K562 (cell line): ENCODE measurements at regions not wholly inside any gene's neighbourhood (a gene's known extent, or its start where the extent isn't known, plus 50 kb on each side); places are given as distances from the start of the nearest gene placed in this dataset.

ENCODE experiments used
- ATAC-seq: fragments of 200-7000 bp; cut with Tn5 transposase; 3 replicates; pipeline ENCODE4 v1.9.1; 2020; ENCODE audit warnings: moderate library complexity
- BruUV-seq: library from RNA; stranded (reverse); fragments of 400-500 nt; replicated peaks from 2 replicates; lab custom pipeline; 2021; lab: Mats Ljungman, UMichigan
- CTCF ChIA-PET: fragments of 300-600 bp; formaldehyde crosslinking; extraction: SDS; loops from one replicate; lab custom pipeline; 2021; ENCODE audit warnings: low intra/inter-chr PET ratio; lab: Yijun Ruan, JAX
- POLR2A ChIA-PET: fragments of 300-600, 350-650 bp; sonication (Branson Sonifier 250); formaldehyde crosslinking; extraction: SDS; loops from one replicate; lab custom pipeline; 2021; ENCODE audit warnings: antibody characterized with exemption, inconsistent platforms; lab: Yijun Ruan, JAX
- DNase-seq, 4 experiments: peaks; one replicate each; pipeline versions ENCODE4 v3.0.0 to v3.0.0-alpha.2; 2011 to 2018; ENCODE audit warnings: low spot score in 3 of 4, mixed read lengths in 3 of 4; ENCODE audit errors: extremely low read depth in 1 of 4
- FAIRE-seq: peaks from 2 replicates; lab custom pipeline; 2011; peaks lifted over from hg19 to GRCh38; lab: Jason Lieb, UNC
- H2AFZ ChIP-seq: 2 replicates; pipeline ENCODE4 v1.6.0; 2011; ENCODE audit warnings: low read depth, low read length, control low read depth, inconsistent platforms
- H3K27ac ChIP-seq: fragments of 200-600 bp; 3 replicates; pipeline ENCODE4 v1.8.0; 2011; ENCODE audit warnings: low read depth, mild to moderate bottlenecking, control low read depth, inconsistent platforms, low read length, moderate library complexity, mixed read lengths; ENCODE audit errors: extremely low read depth
- H3K27me3 ChIP-seq, 2 experiments: fragments of 300-600 bp in 1 of 2; 2 replicates in 1 of 2; 3 replicates in 1 of 2; pipeline versions ENCODE4 v1.6.0 to v1.8.0; 2011; ENCODE audit warnings: inconsistent platforms in 2 of 2, low read length in 2 of 2, mild to moderate bottlenecking in 1 of 2, mixed read lengths in 1 of 2, moderate library complexity in 1 of 2; ENCODE audit not compliant: control insufficient read depth in 2 of 2, insufficient read depth in 2 of 2
- H3K36me3 ChIP-seq: fragments of 300-600 bp; 3 replicates; pipeline ENCODE4 v1.8.0; 2011; ENCODE audit warnings: mild to moderate bottlenecking, low read length, inconsistent platforms; ENCODE audit not compliant: control insufficient read depth, insufficient read depth
- H3K4me1 ChIP-seq, 2 experiments: fragments of 200-600 bp in 1 of 2; replicated peaks in 1 of 2; 2 replicates in 1 of 2; 3 replicates in 1 of 2; pipeline versions ENCODE4 v1.5.1 to v1.8.0; 2011; ENCODE audit warnings: inconsistent platforms in 2 of 2, low read length in 2 of 2, mild to moderate bottlenecking in 1 of 2, mixed read lengths in 1 of 2, moderate library complexity in 1 of 2; ENCODE audit not compliant: control insufficient read depth in 2 of 2, insufficient read depth in 2 of 2
- H3K4me2 ChIP-seq: 2 replicates; pipeline ENCODE4 v1.6.1; 2011; ENCODE audit warnings: low read length, control low read depth, inconsistent platforms, mixed read lengths; ENCODE audit not compliant: insufficient read depth
- H3K4me3 ChIP-seq: fragments of 200-600 bp; sonication (generic), shearing (Covaris generic); 2 replicates; pipeline ENCODE4 v1.5.1; 2016; ENCODE audit warnings: control low read depth, inconsistent platforms
- H3K79me2 ChIP-seq: fragments of 200-600 bp; 3 replicates; pipeline ENCODE4 v1.8.0; 2011; ENCODE audit warnings: low read length, inconsistent platforms; ENCODE audit not compliant: control insufficient read depth, insufficient read depth
- H3K9ac ChIP-seq, 2 experiments: 2 replicates each; pipeline versions ENCODE4 v1.6.0 to v1.6.1; 2011; ENCODE audit warnings: low read depth in 2 of 2, low read length in 2 of 2, control low read depth in 1 of 2, inconsistent platforms in 1 of 2, mild to moderate bottlenecking in 1 of 2, mixed read lengths in 1 of 2; ENCODE audit not compliant: insufficient read depth in 1 of 2
- H3K9me1 ChIP-seq: one replicate; pipeline ENCODE4 v1.6.0; 2011; ENCODE audit warnings: inconsistent platforms, mild to moderate bottlenecking, low read length, moderate library complexity; ENCODE audit not compliant: control insufficient read depth, insufficient read depth
- H3K9me3 ChIP-seq: replicated peaks from 2 replicates; pipeline ENCODE4 v1.5.1; 2011; ENCODE audit warnings: low read depth, low read length, inconsistent platforms; ENCODE audit not compliant: control insufficient read depth, insufficient read depth
- H4K20me1 ChIP-seq: replicated peaks from 2 replicates; pipeline ENCODE4 v1.6.1; 2011; ENCODE audit warnings: low read length, inconsistent platforms, mixed read lengths; ENCODE audit not compliant: control insufficient read depth, insufficient read depth
- BCOR ChIP-seq: fragments of 450-650 bp; IDR thresholded peaks from 2 replicates; pipeline ENCODE4 v1.6.1; 2016
- E2F4 ChIP-seq: sonication (generic); formaldehyde crosslinking; IDR thresholded peaks from 2 replicates; pipeline ENCODE4 v1.8.0; 2022; ENCODE audit warnings: mild to moderate bottlenecking, low read depth, missing genetic modification reagents
- GTF2E2 ChIP-seq: fragments of 200-800 bp; sonication (Bioruptor generic); IDR thresholded peaks from 2 replicates; pipeline ENCODE4 v1.6.1; 2016; ENCODE audit warnings: missing genetic modification characterization, missing compliant biosample characterization
- MCM2 ChIP-seq: fragments of 450-650 bp; IDR thresholded peaks from 2 replicates; pipeline ENCODE4 v1.6.1; 2017; ENCODE audit warnings: low read depth, mild to moderate bottlenecking
- MYNN ChIP-seq, 2 experiments: sonication (generic); formaldehyde crosslinking in 1 of 2; IDR thresholded peaks; 2 replicates each; pipeline versions ENCODE4 v1.5.0 to v1.6.1; 2016 to 2020; ENCODE audit warnings: antibody characterized with exemption in 1 of 2, missing genetic modification reagents in 1 of 2
- NR2F6 ChIP-seq: fragments of 450-650 bp; formaldehyde crosslinking; IDR thresholded peaks from 2 replicates; pipeline ENCODE4 v1.4.0; 2020; ENCODE audit warnings: mild to moderate bottlenecking
- OTX1 ChIP-seq: fragments of 450-650 bp; formaldehyde crosslinking; IDR thresholded peaks from 2 replicates; pipeline ENCODE4 v1.4.0; 2022; ENCODE audit warnings: mild to moderate bottlenecking
- SRF ChIP-seq, 2 experiments: fragments of 250-450, 450-650 bp in 1 of 2; sonication (Bioruptor Pico) in 1 of 2; sonication (generic) in 1 of 2; formaldehyde crosslinking; IDR thresholded peaks; 2 replicates each; pipeline versions ENCODE4 v1.5.0 to v1.5.1; 2020 to 2022; ENCODE audit warnings: mild to moderate bottlenecking in 1 of 2, missing genetic modification reagents in 1 of 2
- ZNF316 ChIP-seq: fragments of 450-650 bp; IDR thresholded peaks from 2 replicates; pipeline ENCODE4 v1.6.1; 2016
- ZNF707 ChIP-seq: fragments of 250-450 bp; sonication (Bioruptor Pico); conservative IDR thresholded peaks from 2 replicates; pipeline ENCODE4 v1.8.0; 2022; ENCODE audit warnings: inconsistent platforms, mild to moderate bottlenecking, moderate library complexity
- ZNF785 ChIP-seq: fragments of 250-450 bp; sonication (Bioruptor Pico); IDR thresholded peaks from 2 replicates; pipeline ENCODE4 v1.4.0; 2020; ENCODE audit warnings: mild to moderate bottlenecking
- WGBS: fragments of 100-300 bp; shearing (Covaris generic); methylation state at CpG from one replicate; pipeline ENCODE4 v1.1.6; 2016; ENCODE audit warnings: low coverage, mixed read lengths; ENCODE audit not compliant: insufficient coverage; ENCODE audit errors: missing lambda C conversion rate; 5-methylcytosine and 5-hydroxymethylcytosine counted together
- in situ Hi-C: fragments of 300-500 bp; cut with MboI; formaldehyde crosslinking; loops from 4 replicates; pipeline ENCODE4 v1.15.0; 2018; ENCODE audit warnings: inconsistent platforms, mixed read lengths
- intact Hi-C: fragments of 100-400 bp; cut with micrococcal nuclease; formaldehyde crosslinking; loops from 2 replicates; pipeline ENCODE4 v1.14.2; 2022

GRCh38 chr10:35752469-35753461 lies 110.7 kb upstream of the FZD8 start:
- ATAC-seq, result no peak
- H3K9me1 ChIP-seq, result no peaks in the 10 kb centered on the region
- no TSS peak for BruUV-seq
- H3K9me3 ChIP-seq, result no peaks in the 10 kb centered on the region
- H3K9ac ChIP-seq, result no peak overlapping the region
- in situ Hi-C loops, result no loop called here
- H2AFZ ChIP-seq, result no peak overlapping the region
- no peak overlapping the region for H3K27ac ChIP-seq
- no peaks in the 10 kb centered on the region for H3K4me1 ChIP-seq
- WGBS, result under 1% methylated on average over 11 of the region's 11 CpGs
- FAIRE-seq, result no peak
- no peaks in the 10 kb centered on the region for H3K27me3 ChIP-seq
- H3K36me3 ChIP-seq, result no peaks in the 10 kb centered on the region
- CTCF ChIA-PET, result no interaction called here
- TF ChIP-seq OTX1 (no peak), ZNF785 (CRISPR knock-in tag) (no peak), GTF2E2 (tag) (no peak), ZNF707 (CRISPR knock-in tag) (no peak), BCOR (no peak), ZNF316 (no peak), MYNN (IDR thresholded peaks at IDR 0.05) (no peak), MYNN (CRISPR knock-in tag; IDR thresholded peaks at IDR 0.05) (no peak), MCM2 (no peak), NR2F6 (CRISPR knock-in tag) (no peak), E2F4 (CRISPR knock-in tag) (no peak), SRF (CRISPR knock-in tag; IDR thresholded peaks at IDR 0.05) (no peak)
- POLR2A ChIA-PET, result interaction anchor here (0.6 to 0.7 kb wide), 2 partner anchors 15 to 297 kb away, joined by 3 read pairs; no protein-coding TSS in a partner anchor
- no peaks in the 10 kb centered on the region for H3K79me2 ChIP-seq
- intact Hi-C loops, result loop anchor here (10.0 kb wide), 1 partner anchor 108 kb away; the partner anchor contains the start of gene FZD8
- DNase-seq, result no peak
- H3K4me3 ChIP-seq, result no peak overlapping the region
- no peaks in the 10 kb centered on the region for H4K20me1 ChIP-seq
- H3K4me2 ChIP-seq, result no peak overlapping the region
